ENCODE measurements at regions not wholly inside any gene's neighbourhood (a gene's known extent, or its start where the extent isn't known, plus 50 kb on each side); places are given as distances from the start of the nearest gene placed in this dataset.
"Not testable (repeated sequence)": the region's sequence is repeated elsewhere in the genome, so short reads cannot be mapped to it uniquely, and the experiment has no call there.

DNA sequence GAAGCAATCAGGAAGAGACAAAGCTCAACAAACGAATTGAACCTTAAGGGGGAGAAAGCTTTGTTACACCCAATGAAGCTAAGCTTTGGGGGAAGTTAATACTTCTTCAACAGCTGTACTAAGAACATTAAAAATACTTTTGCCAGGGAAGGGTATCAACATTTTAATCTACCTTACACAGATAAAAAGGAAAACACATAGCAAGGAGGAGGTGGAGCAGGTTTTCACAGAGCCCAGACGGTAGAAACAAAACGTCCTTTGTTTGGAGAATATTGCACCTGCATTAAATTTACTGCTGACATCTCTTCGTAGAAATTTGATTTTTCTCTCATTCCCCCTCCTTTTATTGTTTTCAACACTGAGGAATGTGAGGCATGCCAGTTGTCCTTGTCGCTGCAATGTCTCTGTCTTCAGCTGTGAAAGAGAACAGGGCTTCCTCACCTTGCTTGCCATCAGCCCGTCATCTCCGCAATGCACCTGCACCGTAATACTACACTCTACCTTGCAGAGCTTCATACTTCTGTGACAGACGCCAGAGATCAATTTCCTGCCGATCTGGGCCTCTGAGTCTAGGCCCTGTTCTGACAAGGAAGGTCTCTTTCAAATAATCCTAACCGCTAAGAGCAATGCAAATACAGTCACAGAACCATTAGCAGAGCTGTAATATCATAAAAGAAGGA is 270.8 kb downstream of the SPRY2 start:
- no peak for DNase-seq

DNA sequence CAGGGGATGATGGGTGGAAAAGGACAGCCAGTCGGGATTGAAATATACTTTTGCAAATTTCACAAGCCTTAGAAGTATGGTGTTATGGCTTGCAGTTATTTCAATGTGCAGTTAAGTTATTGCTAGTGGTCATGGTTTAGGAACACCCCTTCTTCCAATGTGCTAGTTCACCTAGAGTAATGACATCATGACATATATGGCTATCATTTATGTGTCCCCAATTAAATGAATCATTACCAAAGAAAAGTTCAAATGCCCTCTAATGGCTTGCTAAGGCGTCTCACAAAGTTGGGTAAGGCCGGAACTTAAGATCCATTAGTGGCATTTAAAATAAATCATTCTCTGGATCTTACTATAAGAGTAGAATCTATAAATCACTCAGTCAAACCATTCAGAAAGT is 271.6 kb downstream of the SPRY2 start:
- no peak for DNase-seq

DNA sequence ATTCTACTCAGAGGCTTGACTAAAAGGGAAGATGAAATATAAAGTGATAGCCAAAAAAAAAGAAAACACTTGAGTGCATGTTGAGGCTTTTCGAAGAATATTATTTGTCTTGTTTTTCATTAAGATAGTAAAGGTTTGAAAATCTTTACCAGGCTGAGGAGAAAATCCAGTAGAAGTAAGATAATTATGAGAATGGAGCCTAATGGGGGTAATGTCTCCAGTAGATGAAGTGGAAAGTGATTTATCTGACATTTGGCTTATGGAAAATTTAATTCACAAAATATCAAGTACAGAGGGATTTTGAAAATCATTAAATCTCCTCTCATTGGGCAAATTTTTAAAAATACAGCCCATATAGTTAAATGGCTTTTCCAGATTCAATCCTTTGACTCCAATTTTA is 274.9 kb downstream of the SPRY2 start:
- no peak for DNase-seq

DNA sequence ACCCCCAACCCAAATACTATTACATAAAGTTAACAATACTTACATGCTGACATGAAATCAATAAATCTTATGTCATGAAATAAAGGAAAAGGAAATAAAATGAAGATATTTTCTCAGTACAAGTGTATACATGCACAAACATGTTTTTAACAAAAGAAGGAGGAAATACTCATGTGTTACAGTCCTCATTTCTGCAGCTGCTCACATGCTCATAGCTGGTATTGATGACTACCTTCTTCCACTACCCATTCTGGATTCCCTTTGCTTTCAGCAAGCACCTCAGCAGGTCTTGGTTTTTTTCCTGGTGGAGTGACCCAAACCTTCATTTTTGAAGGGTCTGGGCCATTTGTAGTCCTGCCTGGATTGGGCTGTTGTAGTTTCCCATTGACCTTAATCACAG is 278.5 kb downstream of the SPRY2 start:
- not testable (repeated sequence) for DNase-seq

DNA sequence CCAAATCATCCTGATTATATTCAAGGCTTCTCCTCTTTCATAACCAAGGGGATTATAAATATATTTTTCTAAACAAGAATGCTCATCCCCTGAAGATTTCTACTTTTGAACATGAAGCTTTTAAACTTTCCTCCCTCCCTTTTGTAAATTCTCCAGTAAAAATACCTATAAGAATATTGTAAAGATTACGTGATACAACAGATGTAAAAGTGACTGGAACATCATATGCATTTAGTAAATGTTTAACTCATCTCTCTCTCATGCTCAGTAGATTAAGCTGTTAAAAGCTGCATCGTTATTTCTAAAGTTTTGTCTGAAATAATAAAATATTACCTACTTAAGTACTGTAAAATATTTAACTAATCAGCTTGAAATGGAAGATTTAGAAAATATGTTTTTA is 281.1 kb downstream of the SPRY2 start:
- DNase-seq, result no peak

DNA sequence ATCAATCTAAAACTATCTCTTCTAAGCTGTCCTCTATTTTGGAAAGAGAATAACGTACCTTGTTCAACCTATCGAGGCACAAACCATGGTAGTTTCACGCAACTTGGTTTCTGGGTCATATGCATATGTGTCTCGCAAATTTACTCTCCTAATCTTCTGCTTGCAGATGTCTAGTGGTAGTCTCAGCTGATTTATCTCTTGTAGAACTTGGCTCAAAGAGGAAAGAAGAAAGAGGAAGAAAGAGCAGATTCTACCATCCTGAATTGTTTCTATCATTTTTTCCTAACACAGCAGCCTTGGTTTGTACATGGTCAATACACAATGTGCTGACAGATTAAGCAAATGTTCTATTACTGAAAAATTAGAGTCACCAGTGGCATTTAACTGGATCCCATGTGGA is 282.3 kb downstream of the SPRY2 start:
- DNase-seq, result no peak

DNA sequence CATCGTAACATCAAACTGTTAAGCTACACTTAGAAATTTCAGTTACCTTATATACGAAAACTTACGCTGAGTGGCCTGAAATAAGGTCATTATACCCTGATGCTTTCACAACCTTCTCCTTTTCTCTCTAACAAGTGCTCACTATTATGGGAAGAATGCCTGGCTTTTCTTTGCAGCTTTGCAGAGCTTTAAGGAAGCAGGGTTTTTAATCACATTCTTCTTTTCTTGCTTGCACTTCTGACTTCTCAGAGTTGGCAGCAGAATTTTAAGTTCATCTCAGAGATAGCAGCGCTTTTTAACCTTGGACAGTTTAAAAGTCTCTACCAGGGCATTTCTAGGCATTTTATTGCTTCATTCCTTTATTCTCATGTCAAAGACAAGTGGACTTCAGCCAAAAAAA is 285.1 kb downstream of the SPRY2 start:
- no peak for DNase-seq

DNA sequence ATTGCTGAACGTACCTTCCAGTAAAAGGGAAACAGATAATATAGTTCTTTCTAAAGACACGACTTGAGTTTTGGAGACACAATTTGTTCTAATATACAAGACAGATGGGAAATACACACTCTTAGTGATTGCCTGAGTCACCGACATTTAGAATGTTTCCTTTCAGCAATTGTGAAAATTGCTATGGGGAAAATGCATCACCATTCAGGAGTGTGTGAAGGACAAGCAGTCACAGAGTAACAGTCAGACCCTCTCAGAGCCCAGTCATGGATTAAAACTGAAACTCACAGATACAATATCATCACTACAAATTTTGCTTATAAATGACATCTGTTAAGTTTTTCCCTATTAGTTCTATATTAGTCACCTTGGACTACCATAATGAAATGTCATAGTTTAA is 286.1 kb downstream of the SPRY2 start:
- no peak for DNase-seq

DNA sequence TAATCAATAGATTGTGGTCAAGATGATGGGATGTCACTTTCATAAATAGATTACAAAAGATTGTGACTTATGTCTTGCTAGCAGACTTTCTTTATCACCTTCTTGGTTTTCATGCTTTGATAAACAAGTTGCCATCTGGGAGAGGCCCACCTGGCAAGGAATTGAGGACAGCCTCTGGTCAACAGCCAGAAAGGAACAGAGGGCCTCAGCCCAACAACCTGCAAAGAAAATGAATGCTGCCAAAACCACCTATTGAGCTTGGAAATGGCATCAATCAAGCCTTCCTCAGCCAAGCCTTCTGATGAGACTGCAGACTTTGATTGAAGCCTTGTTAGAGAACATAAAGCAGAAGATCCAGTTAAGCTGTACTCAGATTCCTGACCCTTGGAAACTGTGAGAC is 288.6 kb downstream of the SPRY2 start:
- no peak for DNase-seq

DNA sequence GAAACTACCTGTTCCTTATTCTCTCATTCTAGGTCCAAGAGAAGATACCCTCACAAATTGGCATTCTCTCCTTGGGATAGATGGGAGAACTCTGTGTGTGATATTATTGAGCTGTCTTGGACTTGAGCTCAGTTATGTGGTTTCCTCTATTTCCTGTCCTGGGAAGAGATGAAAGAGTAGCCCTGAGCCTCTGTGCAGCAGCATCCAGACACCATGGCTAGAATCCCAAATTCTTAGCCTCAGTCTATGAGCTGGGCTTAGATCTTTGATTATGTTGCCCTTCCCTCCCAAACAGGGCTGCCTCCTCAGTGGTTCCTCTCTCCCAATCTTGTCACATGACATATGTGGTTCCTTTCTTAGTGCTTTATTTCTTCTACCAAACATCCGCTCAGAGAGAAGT is 290.7 kb downstream of the SPRY2 start:
- no peak for DNase-seq

DNA sequence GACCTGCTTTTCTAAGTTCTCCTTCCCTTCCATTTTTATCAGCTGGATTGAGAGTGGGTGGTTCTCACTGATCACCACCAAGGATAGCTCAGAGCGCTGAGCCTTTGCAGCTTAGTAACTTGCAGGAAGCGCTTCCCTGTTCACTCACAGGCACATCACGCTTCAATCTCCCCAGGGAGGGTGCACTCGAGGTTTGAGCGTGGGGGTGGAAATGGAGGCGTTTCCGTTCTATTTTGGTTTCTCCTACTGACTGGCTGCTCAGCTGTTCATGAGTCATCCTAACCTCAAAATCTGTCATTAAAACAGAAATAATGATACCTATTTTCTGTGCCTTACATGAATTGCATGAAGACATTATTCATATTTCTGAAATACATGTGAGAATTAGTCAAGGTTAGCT is 292.1 kb downstream of the SPRY2 start:
- DNase-seq, result peak; percentile 46

DNA sequence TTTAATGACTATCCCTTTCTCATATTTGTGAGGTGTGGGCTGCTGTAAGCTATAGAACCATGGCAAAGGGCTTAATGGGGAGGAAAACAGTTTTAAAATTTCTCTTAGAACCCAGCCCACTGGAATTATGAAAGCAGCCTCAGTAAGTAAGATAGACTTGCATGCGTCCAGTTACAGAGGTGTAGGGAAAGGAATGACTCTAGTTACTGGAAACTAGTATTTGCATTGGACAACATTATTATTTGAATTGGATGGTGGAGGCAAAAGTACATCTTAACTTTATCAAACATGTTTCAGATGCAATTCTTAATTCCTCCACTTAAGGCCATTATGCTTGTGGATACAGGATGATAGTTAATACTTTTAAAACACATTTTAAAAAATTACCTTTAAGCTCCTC is 292.9 kb downstream of the SPRY2 start:
- no peak for DNase-seq

DNA sequence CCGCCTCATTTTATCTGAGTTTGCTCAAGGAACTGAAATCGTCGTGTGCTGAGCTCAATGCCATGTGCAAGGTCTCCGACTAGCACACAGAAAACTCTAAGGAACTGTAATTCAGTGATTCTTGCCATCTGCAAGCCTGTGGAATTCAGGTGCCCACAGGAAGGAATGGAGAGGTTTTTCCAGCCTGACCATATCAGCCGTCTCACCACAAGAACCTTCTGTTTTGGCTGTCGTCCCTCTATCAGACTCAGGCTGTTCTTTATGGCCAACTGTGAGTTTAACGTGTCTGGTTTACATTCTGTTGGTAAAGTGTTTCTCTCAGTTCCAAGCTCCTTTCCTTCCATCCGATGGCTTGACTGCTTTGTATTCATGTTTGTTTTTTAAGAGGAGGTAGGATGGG is 293.5 kb downstream of the SPRY2 start:
- DNase-seq, result no peak

DNA sequence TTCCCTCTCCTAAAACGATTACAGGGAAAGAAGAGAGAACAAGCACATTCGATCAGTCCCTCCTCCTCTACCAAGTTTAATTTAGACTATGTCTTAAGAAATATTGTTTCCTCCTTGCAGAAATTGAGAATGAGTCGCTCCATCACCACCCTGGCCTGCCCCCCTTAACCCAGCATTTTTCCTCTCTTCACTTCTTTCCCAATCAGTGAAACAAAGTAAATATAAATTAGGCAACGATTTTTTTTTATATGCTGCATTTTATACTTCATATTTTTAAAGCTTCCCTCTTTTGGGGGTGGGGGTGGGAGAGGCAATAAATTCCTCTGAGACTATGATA is 300.0 kb downstream of the SPRY2 start:
- no peak for DNase-seq

DNA sequence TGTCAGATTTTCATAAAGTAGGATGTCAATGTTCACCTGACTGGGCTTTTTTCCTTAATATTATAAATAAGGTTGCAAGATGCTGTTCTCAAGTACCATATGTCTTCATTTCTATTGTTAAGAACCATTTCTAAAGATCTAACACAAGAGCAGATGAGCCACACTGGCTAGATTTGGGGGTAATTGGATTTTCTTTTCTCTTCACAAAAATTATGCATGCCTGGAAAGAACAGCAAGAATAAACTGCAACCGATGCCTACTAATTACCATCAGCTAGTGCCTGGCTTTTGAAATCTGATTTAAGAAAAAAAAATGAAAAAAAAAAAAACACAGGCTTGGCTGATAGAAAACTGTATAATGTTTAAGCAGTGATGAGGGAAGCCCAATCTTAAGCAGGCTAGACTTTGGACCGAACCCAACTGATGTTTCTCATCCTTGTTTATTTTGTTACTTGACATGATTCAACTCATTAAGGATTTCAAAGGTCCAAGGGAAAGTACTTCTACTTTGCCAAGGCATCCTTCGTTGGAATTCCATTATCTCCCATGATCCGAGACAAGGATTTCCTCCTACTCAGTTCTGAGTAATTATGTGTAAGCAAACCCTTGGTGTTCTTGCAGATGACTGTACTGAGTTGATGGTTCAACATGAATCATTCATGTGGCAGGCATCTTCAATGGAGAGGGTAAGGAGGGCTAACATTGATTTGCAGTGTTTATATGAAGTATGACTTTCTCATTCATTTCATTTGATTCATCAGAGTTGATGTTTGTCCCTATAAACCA is 300.5 kb downstream of the SPRY2 start:
- DNase-seq, result no peak

DNA sequence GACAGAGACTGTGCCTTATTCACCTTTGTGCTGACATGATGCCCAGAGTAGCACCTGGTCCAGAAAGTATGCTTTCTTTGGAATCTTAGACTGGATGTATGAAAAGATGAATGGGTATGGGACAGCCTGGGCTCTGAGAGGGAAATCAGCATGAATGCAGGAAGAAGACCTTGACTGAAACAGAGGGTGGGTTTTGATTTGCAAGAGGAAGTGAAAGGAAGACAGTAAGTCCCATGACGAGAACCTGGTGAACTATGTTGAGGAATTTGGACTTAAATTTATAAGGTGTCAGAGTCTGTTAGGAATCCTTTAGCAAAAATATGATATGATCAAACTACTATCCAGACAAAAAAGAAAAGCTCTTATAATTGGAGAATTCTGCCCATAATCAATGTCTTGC is 301.9 kb downstream of the SPRY2 start:
- DNase-seq, result no peak

DNA sequence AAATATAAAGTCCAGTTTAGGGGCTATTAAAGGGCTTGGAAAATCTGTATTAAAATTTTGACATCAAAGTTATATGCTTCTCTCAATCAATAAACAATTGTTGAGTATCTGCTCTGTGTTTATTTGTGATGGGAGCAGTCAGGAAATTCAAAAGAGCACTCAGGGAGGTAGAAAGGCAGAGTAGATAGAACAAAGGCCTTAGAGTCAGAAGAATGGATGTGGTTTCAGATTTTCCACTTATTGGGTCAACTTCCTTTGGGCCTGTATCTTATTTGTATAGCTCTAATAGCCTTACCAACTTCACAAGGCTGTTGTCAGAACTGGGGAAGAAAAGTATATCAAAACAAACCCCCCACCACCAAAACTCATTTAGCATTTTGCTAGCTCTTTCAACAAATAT is 302.6 kb downstream of the SPRY2 start:
- no peak for DNase-seq

DNA sequence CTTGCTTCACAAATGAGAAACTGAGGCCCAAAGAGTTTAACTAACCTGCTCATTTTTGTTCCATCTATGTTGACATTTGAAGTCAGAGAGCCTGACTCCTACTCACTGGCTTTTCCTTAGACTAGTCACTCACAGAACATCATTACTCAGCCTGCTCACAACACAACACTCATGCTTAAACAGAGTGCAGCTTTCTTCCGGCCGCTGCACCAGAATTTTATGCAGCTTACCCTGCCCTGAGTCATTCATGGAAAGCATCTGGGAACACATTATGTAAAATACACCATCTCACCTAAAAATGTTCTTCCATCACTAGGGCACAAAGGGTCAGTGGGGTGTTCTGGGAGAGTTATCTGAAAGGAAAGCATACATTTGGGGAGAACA is 303.4 kb downstream of the SPRY2 start:
- no peak for DNase-seq

DNA sequence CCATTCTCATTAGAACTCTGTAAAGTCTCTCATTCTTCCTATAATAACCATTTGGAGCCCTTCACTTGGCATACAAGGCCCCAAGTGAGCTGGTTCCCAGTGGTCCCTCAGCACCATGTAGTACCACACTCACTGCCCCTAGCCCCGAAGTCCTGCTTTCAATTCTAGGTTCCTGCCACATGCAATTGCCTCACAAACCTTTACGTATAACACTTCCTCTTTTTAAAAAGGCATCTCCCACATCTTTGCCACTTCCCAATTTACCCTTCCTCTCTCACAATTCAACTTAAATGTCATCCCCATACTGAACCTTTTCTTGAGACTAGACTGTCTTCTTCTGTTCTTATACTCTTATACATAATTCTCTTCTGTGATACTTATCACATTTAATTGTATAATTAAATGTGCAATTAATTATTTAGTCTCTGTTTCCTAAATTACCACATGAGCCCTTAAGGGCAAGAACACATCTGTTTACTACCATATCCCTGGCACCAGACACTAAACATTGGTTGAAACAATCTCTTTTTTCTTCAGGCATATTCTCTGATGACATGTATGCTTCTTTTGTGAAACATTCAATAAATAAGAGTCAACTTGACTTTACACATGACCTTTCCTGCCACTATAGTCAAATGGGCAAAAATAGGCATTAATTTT is 304.0 kb downstream of the SPRY2 start:
- DNase-seq, result no peak

DNA sequence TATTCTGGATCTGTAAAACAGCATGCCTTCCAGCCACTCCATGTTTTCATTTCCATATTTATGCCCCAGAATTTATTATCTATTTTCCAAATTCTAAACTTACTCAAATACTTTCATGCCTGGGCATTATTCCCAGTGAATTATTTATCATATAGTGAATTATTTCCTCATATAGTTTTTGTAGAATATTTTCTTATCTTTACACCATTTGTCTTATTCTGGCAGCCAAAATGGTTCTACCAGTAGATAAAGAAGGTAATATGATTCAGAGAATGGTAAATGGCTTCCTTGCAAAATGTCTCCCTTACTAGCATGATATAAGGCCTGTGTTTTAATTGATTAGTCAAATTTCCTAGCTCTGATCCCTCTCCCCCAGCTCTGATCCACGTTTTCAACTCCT is 305.8 kb downstream of the SPRY2 start:
- no peak for DNase-seq

DNA sequence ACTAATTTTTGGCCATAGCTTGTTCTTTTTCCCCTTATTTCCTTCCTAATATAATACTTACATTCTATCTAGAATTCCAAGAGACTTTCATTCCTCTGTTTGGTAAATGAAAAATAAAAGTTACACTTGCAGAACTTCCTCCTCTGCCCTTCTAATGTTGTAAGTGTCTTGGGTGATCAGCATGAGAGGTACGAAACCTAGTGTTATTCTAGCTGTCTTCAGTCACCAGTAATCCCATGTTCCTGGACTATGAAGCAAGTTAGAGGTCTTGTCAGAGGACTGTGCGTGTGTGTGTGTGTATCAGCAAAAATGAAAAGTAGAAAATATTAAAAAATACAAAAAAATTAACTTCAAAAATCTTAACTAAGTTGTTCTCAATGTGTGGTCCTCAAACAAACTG is 307.0 kb downstream of the SPRY2 start:
- no peak for DNase-seq

DNA sequence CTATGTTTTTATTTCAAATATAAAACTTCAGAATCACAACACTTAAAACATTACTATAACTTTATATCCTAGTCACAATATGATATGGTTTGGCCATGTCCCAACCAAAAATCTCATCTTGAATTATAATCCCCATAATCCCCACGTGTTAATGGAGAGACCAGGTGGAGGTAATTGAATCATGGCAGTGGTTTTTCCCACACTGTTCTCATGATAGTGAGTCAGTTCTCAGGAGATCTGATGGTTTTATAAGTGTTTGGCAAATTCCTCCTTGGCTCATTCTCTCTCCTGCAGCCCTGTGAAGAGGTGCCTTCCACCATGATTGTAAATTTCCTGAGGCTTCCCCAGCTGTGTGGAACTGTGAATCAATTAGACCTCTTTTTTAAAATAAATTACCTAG is 307.6 kb downstream of the SPRY2 start:
- DNase-seq, result no peak

DNA sequence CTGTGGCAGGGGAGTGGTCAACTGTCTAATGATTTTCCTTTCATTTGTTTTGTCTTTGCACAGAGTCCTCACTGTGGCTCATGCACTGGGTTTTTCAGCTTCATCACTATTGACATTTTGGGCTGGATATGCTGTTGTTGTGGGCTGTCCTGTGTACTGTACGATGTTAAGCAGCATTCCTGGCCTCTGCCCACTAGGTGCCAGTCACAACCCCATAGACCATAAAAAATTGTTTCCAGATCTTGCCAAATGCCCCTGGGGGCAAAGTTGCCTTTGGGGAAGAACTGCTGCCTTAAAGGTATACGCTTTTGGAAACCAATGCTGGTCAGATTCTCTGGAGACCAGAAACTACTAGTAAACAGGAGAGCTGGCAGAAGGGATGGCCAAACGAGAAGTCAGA is 310.4 kb downstream of the SPRY2 start:
- DNase-seq, result no peak

DNA sequence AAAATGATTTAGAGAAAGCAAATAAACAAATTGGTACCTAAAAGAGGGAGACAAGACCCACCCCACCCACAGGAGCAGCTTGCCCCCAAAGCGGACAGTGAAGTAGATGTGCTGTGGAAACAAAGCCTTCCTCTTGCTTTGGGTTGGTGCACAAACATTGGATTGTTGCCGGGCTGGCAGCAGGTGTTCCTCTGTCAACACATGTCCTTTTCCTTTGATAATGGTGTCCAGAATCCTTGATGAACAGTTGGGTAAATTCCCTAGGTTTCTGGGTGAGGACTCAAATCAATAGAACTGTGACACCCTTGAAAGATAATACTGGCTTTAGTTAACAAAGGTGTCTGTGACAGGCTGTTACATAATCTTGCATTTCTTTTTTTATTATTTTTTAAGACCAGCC is 311.8 kb downstream of the SPRY2 start:
- DNase-seq, result no peak

DNA sequence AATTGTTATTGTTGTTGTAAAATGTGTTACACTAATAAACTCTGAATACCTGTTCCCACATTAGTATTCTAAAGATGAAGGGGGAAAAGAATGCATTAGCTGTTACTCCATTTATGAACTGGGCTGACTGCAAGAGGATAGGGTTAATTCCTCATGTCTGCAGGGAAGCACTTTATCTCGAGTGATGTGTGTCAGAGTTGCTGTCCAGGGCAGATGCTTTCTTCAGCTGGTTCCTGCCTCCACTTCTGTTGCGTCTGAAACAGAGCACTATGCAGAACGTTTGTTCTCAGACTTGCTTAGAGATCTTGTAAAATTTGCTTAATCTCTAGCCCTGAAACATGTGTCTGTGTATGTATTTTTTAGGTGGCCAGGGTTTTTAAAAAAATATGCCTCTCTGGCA is 318.8 kb downstream of the SPRY2 start:
- no peak for DNase-seq

Measured in activated T-cell treated with anti-CD3 and anti-CD28 coated beads for 4 hours (primary cell).